ENCODE measurements at regions not wholly inside any gene's neighbourhood (a gene's known extent, or its start where the extent isn't known, plus 50 kb on each side); places are given as distances from the start of the nearest gene placed in this dataset.

DNA sequence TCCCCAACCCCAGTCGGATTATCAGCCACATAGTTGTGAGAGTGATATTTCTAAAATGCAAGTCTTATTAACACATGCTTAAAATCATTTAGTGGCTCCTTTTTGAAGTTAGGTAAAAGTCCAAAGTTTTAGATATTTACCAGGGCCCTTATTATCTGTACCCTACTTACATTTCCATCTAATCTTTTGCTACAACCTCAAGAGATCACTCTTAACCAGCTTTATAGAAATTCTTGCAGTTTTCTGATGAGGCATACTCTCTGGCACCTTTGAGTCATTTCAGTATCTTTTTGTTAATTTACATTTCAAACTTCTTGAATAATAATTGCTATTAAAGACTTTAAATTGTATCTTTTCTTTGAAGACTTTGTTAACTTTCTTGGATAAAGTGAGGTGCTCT lies 453.3 kb downstream of the RFPL4B start:
- TF ChIP-seq, protein P1, sequence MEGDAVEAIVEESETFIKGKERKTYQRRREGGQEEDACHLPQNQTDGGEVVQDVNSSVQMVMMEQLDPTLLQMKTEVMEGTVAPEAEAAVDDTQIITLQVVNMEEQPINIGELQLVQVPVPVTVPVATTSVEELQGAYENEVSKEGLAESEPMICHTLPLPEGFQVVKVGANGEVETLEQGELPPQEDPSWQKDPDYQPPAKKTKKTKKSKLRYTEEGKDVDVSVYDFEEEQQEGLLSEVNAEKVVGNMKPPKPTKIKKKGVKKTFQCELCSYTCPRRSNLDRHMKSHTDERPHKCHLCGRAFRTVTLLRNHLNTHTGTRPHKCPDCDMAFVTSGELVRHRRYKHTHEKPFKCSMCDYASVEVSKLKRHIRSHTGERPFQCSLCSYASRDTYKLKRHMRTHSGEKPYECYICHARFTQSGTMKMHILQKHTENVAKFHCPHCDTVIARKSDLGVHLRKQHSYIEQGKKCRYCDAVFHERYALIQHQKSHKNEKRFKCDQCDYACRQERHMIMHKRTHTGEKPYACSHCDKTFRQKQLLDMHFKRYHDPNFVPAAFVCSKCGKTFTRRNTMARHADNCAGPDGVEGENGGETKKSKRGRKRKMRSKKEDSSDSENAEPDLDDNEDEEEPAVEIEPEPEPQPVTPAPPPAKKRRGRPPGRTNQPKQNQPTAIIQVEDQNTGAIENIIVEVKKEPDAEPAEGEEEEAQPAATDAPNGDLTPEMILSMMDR (IDR thresholded peaks at IDR 0.05; ENCODE audit: low read depth, low read length): no peak
- DNase-seq (ENCODE audit: low read depth, low spot score): no peak
- in situ Hi-C loops (cut with HindIII; ENCODE audit: low sequenced_read_pairs): no loop called here
- no peak overlapping the region for H3K4me3 ChIP-seq (ENCODE audit: low read depth, low read length)

DNA sequence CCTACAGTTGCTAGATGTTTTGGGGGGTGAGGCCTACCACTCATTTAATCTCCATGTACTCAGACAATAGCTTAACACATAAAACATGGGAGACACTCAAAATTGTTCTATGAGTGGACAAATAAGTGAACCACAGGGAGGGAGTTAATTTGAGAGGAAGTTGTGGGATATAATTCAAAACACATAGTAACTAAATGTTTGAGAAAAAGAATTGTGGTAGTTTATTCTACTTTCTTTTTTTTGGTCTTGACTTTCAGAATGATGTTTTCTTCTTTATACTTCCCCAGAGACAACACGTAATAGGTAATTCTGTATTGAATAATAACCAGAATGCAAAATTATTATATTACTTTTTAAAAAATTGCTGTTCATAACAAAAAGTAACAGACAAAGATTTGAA lies 453.8 kb downstream of the RFPL4B start:
- no peak overlapping the region for H3K4me3 ChIP-seq (ENCODE audit: low read depth, low read length)
- no peak for DNase-seq (ENCODE audit: low read depth, low spot score)
- in situ Hi-C loops (cut with HindIII; ENCODE audit: low sequenced_read_pairs): no loop called here
- TF ChIP-seq, protein P1 (IDR thresholded peaks at IDR 0.05; ENCODE audit: low read depth, low read length): no peak

DNA sequence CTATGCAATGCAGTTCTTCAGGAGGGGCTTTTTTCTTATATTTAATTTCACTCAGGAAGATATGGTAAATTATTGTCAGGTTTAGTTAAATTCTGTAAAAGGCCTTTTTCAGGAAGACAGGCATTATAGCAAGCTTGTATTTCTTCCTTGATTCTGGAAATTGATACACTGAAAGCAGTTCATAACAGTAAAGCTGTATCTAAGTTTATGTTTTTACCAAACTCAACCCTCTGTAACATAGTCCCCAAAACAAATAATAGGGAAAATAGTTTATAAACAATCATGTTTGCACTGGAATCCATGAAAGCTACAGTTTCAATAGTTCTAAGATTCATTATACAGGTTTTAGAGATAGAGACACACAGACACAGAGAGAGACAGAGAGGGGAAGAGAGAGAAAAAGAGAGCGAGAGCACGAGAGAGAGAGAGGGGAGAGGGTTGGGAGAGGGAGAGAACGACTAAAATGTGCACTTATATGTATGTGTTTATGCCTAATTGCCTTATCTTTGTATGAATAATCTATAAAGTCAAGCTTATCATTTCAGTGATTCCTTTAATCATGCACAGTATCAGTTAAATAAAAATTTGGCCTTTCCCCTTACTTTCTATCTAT lies 454.4 kb downstream of the RFPL4B start:
- peak; percentile 3 for DNase-seq (ENCODE audit: low read depth, low spot score)
- no peak overlapping the region for H3K4me3 ChIP-seq (ENCODE audit: low read depth, low read length)
- in situ Hi-C loops (cut with HindIII; ENCODE audit: low sequenced_read_pairs): no loop called here
- TF ChIP-seq, protein P1 (IDR thresholded peaks at IDR 0.05; ENCODE audit: low read depth, low read length): no peak

DNA sequence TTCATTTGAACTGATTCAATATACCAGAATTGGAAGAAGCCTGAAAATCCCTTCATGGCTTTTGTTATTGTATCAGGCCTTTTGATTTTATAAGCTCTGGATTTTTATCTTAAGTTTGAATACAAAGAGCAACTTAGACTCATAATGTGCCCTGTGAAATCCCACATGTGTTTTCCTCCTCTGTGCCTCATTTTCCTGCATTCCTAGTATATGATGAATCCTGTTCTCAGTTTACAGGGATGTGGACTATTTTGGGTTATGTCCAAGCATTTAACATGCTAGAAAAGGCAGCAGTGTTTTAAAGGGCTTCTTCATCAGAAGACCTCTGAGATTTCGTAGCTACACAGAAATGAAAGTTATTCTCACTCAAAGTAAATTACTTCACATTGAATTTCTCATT lies 455.0 kb downstream of the RFPL4B start:
- peak; percentile 88 for DNase-seq (ENCODE audit: low read depth, low spot score)
- TF ChIP-seq, protein P1 (IDR thresholded peaks at IDR 0.05; ENCODE audit: low read depth, low read length): no peak
- no peak overlapping the region for H3K4me3 ChIP-seq (ENCODE audit: low read depth, low read length)
- in situ Hi-C loops (cut with HindIII; ENCODE audit: low sequenced_read_pairs): no loop called here

DNA sequence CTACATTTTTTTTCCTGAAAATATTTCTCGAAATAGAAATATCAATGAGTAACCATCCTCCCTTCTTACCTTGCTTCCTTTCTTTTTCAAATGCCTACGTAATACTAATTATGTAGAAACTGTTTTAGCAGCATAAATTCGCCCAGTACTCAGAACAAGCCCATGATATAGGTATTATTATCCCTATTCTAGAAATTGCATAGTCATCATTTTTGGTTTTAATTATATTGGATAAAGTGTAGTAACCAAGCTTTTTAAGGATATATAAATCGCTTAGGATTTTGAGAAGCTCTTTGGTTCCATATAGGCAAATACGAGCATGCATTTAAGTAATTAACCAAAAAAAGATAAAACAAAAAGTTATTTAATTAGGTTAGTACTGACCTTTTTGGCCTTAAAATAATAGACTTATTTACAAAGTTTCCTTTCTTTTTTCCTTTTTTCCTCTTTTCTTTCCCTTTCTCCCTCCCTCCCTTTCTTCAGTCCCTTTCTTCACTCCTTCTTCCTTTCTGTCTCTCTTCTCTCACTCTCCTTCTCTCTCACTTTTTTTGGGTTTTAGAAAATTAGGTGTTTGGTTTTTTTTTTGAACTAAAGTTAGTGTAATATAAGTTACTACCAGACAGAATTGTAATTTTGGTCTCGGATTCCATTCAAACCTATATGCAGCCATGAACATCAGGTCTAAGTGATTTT lies 457.7 kb downstream of the RFPL4B start:
- in situ Hi-C loops (cut with HindIII; ENCODE audit: low sequenced_read_pairs): no loop called here
- no peak overlapping the region for H3K4me3 ChIP-seq (ENCODE audit: low read depth, low read length)
- no peak for DNase-seq (ENCODE audit: low read depth, low spot score)
- TF ChIP-seq, protein P1 (IDR thresholded peaks at IDR 0.05; ENCODE audit: low read depth, low read length): no peak

DNA sequence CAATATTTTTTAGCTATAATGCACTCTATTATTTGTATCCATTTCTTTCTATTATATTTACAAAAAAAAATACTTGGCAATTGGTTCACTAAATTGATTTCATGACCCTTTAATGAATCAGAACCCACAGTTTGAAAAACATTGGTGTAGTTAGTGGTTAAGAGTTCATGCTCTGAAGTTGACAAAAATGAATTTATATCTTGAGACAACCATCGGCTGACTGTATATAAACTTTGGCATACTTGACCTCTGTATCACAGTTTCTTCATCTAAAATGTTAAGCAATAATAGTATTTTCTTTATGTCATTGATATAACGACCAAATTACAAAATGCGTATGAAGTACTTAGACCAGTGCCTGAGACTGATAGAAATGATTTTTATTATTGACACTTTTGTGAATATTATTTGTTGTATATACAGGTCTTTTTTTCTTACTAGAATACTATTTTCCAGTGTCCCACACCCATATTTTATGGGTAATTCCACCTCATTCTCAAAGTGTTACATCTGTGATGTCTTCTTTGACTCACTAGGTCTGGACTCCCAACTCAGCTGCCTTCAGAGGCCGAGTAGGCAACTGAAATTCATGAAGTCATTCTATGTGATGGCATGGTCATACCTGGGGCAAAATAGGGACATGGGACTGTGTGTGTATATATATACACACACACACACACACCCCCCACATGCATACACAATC lies 459.2 kb downstream of the RFPL4B start:
- no peak for DNase-seq (ENCODE audit: low read depth, low spot score)
- TF ChIP-seq, protein P1 (IDR thresholded peaks at IDR 0.05; ENCODE audit: low read depth, low read length): no peak
- no peak overlapping the region for H3K4me3 ChIP-seq (ENCODE audit: low read depth, low read length)
- in situ Hi-C loops (cut with HindIII; ENCODE audit: low sequenced_read_pairs): no loop called here

Measured in astrocyte of the spinal cord (primary cell).